ENCODE measurements at regions not wholly inside any gene's neighbourhood (a gene's known extent, or its start where the extent isn't known, plus 50 kb on each side); places are given as distances from the start of the nearest gene placed in this dataset.

GRCh38 chr18:64399566-64399965 lies 250.7 kb upstream of the LINC00305 start:
- Histone ChIP-seq H2AFZ (ENCODE audit: low read length) (no peak overlapping the region), H3K4me3 (ENCODE audit: low read length) (no peak overlapping the region), H3K27me3 (replicated peaks; ENCODE audit: insufficient read depth, low read length) (no peaks in the 10 kb centered on the region), H3K79me2 (ENCODE audit: low read length) (no peaks in the 10 kb centered on the region), H3K27ac (ENCODE audit: low read length) (no peak overlapping the region), H3K4me2 (ENCODE audit: low read depth, low read length) (no peak overlapping the region), H3F3A (ENCODE audit: insufficient read depth, low read length) (no peaks in the 10 kb centered on the region; the same call in 1 of the 2 replicates), H3K9me3 (replicated peaks; ENCODE audit: insufficient read depth, low read length) (no peaks in the 10 kb centered on the region), H3K9me2 (replicated peaks; ENCODE audit: insufficient read depth, low read length) (no peaks in the 10 kb centered on the region), H3K4me1 (ENCODE audit: low read length) (peaks cover 19% of the 10 kb centered on the region), H4K20me1 (ENCODE audit: insufficient read depth, low read length) (no peaks in the 10 kb centered on the region), H3K9ac (ENCODE audit: low read length) (no peak overlapping the region), H3K36me3 (replicated peaks; ENCODE audit: insufficient read depth, low read length) (no peaks in the 10 kb centered on the region)
- TF ChIP-seq, protein P1, sequence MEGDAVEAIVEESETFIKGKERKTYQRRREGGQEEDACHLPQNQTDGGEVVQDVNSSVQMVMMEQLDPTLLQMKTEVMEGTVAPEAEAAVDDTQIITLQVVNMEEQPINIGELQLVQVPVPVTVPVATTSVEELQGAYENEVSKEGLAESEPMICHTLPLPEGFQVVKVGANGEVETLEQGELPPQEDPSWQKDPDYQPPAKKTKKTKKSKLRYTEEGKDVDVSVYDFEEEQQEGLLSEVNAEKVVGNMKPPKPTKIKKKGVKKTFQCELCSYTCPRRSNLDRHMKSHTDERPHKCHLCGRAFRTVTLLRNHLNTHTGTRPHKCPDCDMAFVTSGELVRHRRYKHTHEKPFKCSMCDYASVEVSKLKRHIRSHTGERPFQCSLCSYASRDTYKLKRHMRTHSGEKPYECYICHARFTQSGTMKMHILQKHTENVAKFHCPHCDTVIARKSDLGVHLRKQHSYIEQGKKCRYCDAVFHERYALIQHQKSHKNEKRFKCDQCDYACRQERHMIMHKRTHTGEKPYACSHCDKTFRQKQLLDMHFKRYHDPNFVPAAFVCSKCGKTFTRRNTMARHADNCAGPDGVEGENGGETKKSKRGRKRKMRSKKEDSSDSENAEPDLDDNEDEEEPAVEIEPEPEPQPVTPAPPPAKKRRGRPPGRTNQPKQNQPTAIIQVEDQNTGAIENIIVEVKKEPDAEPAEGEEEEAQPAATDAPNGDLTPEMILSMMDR (IDR thresholded peaks at IDR 0.05; ENCODE audit: low read length), result no peak
- no peak for TF ChIP-seq EZH2phosphoT487 (IDR thresholded peaks at IDR 0.05; ENCODE audit: low read length)
- no peak for TF ChIP-seq EZH2 (optimal IDR thresholded peaks at IDR 0.05; ENCODE audit: low read depth, low read length)
- no peak for DNase-seq

- H3K9me2 ChIP-seq (replicated peaks; ENCODE audit: insufficient read depth, low read length), result no peaks in the 10 kb centered on the region
- no peak for TF ChIP-seq EZH2 (optimal IDR thresholded peaks at IDR 0.05; ENCODE audit: low read depth, low read length)
- TF ChIP-seq, protein P1 (IDR thresholded peaks at IDR 0.05; ENCODE audit: low read length), result no peak
- TF ChIP-seq EZH2phosphoT487 (IDR thresholded peaks at IDR 0.05; ENCODE audit: low read length), result no peak
- no peaks in the 10 kb centered on the region for H3F3A ChIP-seq (ENCODE audit: insufficient read depth, low read length)
- no peak for DNase-seq
- H2AFZ ChIP-seq (ENCODE audit: low read length), result no peak overlapping the region
- no peaks in the 10 kb centered on the region for H3K79me2 ChIP-seq (ENCODE audit: low read length)
- no peak overlapping the region for H3K27ac ChIP-seq (ENCODE audit: low read length)
- H3K4me2 ChIP-seq (ENCODE audit: low read depth, low read length), result no peak overlapping the region
- H3K36me3 ChIP-seq (replicated peaks; ENCODE audit: insufficient read depth, low read length), result no peaks in the 10 kb centered on the region
- H3K9me3 ChIP-seq (replicated peaks; ENCODE audit: insufficient read depth, low read length), result no peaks in the 10 kb centered on the region
- H3K4me1 ChIP-seq (ENCODE audit: low read length), result peaks cover 7% of the 10 kb centered on the region; the same call in 1 of the 2 replicates
- H3K27me3 ChIP-seq (replicated peaks; ENCODE audit: insufficient read depth, low read length), result no peaks in the 10 kb centered on the region
- no peak overlapping the region for H3K9ac ChIP-seq (ENCODE audit: low read length)
- H3K4me3 ChIP-seq (ENCODE audit: low read length), result no peak overlapping the region
- H4K20me1 ChIP-seq (ENCODE audit: insufficient read depth, low read length), result no peaks in the 10 kb centered on the region
These were observed 249.4 kb upstream of the LINC00305 start for GRCh38 chr18:64398320-64398719.

DNA sequence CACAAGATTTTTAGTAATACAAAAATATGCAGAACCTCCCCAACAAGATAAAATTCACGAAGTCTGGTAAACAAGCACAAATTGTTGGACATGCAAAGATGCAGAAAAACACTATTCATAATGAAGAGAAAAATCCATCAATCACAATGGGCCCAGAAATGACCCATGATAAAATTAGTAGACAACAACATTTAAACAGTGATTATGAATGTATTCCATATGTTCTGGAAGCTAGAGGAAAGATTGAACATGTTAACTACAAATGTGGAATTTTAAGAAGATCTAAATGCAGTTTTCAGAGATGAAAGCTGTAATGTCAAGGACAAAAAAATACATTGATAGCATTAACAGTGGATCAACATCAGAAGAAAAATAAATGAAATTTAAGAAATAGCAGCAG lies 243.3 kb upstream of the LINC00305 start:
- H4K20me1 ChIP-seq (ENCODE audit: insufficient read depth, low read length), result no peaks in the 10 kb centered on the region
- no peaks in the 10 kb centered on the region for H3K27me3 ChIP-seq (replicated peaks; ENCODE audit: insufficient read depth, low read length)
- no peaks in the 10 kb centered on the region for H3K9me3 ChIP-seq (replicated peaks; ENCODE audit: insufficient read depth, low read length)
- DNase-seq, result no peak
- no peaks in the 10 kb centered on the region for H3K9me2 ChIP-seq (replicated peaks; ENCODE audit: insufficient read depth, low read length)
- no peaks in the 10 kb centered on the region for H3K4me1 ChIP-seq (ENCODE audit: low read length)
- H2AFZ ChIP-seq (ENCODE audit: low read length), result no peak overlapping the region
- no peaks in the 10 kb centered on the region for H3K36me3 ChIP-seq (replicated peaks; ENCODE audit: insufficient read depth, low read length)
- H3K27ac ChIP-seq (ENCODE audit: low read length), result no peak overlapping the region
- H3F3A ChIP-seq (ENCODE audit: insufficient read depth, low read length), result no peaks in the 10 kb centered on the region
- H3K4me3 ChIP-seq (ENCODE audit: low read length), result no peak overlapping the region
- H3K4me2 ChIP-seq (ENCODE audit: low read depth, low read length), result no peak overlapping the region
- no peak for TF ChIP-seq EZH2phosphoT487 (IDR thresholded peaks at IDR 0.05; ENCODE audit: low read length)
- no peak for TF ChIP-seq EZH2 (optimal IDR thresholded peaks at IDR 0.05; ENCODE audit: low read depth, low read length)
- TF ChIP-seq, protein P1 (IDR thresholded peaks at IDR 0.05; ENCODE audit: low read length), result no peak
- no peak overlapping the region for H3K9ac ChIP-seq (ENCODE audit: low read length)
- H3K79me2 ChIP-seq (ENCODE audit: low read length), result no peaks in the 10 kb centered on the region

All from MM.1S (cell line).